ENCODE measurements at regions not wholly inside any gene's neighbourhood (a gene's known extent, or its start where the extent isn't known, plus 50 kb on each side); places are given as distances from the start of the nearest gene placed in this dataset.
"Not testable (repeated sequence)": the region's sequence is repeated elsewhere in the genome, so short reads cannot be mapped to it uniquely, and the experiment has no call there.

- H3K27me3 ChIP-seq (ENCODE audit: control insufficient read depth, insufficient read depth, low read length); H3K36me3 ChIP-seq (replicated peaks; ENCODE audit: control insufficient read depth, insufficient read depth, low read length); DNase-seq; H3K4me3 ChIP-seq (ENCODE audit: insufficient read depth, low read depth, low read length): not testable (repeated sequence)
Measured at GRCh38 chr1:181924034-181924433, 137.5 kb downstream of the ZNF648 start.

- Histone ChIP-seq H3K36me3 (replicated peaks; ENCODE audit: control insufficient read depth, insufficient read depth, low read length) (no peaks in the 10 kb centered on the region), H3K27me3 (ENCODE audit: control insufficient read depth, insufficient read depth, low read length) (no peaks in the 10 kb centered on the region), H3K4me3 (ENCODE audit: insufficient read depth, low read depth, low read length) (no peak overlapping the region)
- no peak for DNase-seq
Measured at GRCh38 chr1:181919542-181919941, 142.0 kb downstream of the ZNF648 start.

GRCh38 chr1:181918880-181919525 is 142.5 kb downstream of the ZNF648 start:
- Histone ChIP-seq H3K27me3 (ENCODE audit: control insufficient read depth, insufficient read depth, low read length) (no peaks in the 10 kb centered on the region), H3K36me3 (replicated peaks; ENCODE audit: control insufficient read depth, insufficient read depth, low read length) (no peaks in the 10 kb centered on the region), H3K4me3 (ENCODE audit: insufficient read depth, low read depth, low read length) (no peak overlapping the region)
- no peak for DNase-seq

- Histone ChIP-seq H3K27me3 (ENCODE audit: control insufficient read depth, insufficient read depth, low read length) (no peaks in the 10 kb centered on the region; the same call in 1 of the 2 replicates), H3K4me3 (ENCODE audit: insufficient read depth, low read depth, low read length) (no peak overlapping the region), H3K36me3 (replicated peaks; ENCODE audit: control insufficient read depth, insufficient read depth, low read length) (no peaks in the 10 kb centered on the region)
- DNase-seq: no peak
Measured at GRCh38 chr1:181911715-181912114, 149.8 kb downstream of the ZNF648 start.

GRCh38 chr1:181910905-181911304 is 150.6 kb downstream of the ZNF648 start:
- peak; percentile 22 for DNase-seq
- Histone ChIP-seq H3K4me3 (ENCODE audit: insufficient read depth, low read depth, low read length) (no peak overlapping the region), H3K36me3 (replicated peaks; ENCODE audit: control insufficient read depth, insufficient read depth, low read length) (no peaks in the 10 kb centered on the region), H3K27me3 (ENCODE audit: control insufficient read depth, insufficient read depth, low read length) (no peaks in the 10 kb centered on the region; the same call in 1 of the 2 replicates)

GRCh38 chr1:181909010-181909409 is 152.5 kb downstream of the ZNF648 start:
- DNase-seq: no peak
- Histone ChIP-seq H3K27me3 (ENCODE audit: control insufficient read depth, insufficient read depth, low read length) (no peaks in the 10 kb centered on the region; the same call in 1 of the 2 replicates), H3K4me3 (ENCODE audit: insufficient read depth, low read depth, low read length) (no peak overlapping the region), H3K36me3 (replicated peaks; ENCODE audit: control insufficient read depth, insufficient read depth, low read length) (no peaks in the 10 kb centered on the region)

GRCh38 chr1:181906631-181907030 is 154.9 kb downstream of the ZNF648 start:
- no peaks in the 10 kb centered on the region; the same call in 1 of the 2 replicates for H3K27me3 ChIP-seq (ENCODE audit: control insufficient read depth, insufficient read depth, low read length)
- DNase-seq: no peak
- no peak overlapping the region for H3K4me3 ChIP-seq (ENCODE audit: insufficient read depth, low read depth, low read length)
- H3K36me3 ChIP-seq (replicated peaks; ENCODE audit: control insufficient read depth, insufficient read depth, low read length): no peaks in the 10 kb centered on the region

- no peaks in the 10 kb centered on the region for H3K36me3 ChIP-seq (replicated peaks; ENCODE audit: control insufficient read depth, insufficient read depth, low read length)
- no peaks in the 10 kb centered on the region; the same call in 1 of the 2 replicates for H3K27me3 ChIP-seq (ENCODE audit: control insufficient read depth, insufficient read depth, low read length)
- H3K4me3 ChIP-seq (ENCODE audit: insufficient read depth, low read depth, low read length): no peak overlapping the region
- no peak for DNase-seq
Measured at GRCh38 chr1:181905944-181906597, 155.4 kb downstream of the ZNF648 start.

- H3K27me3 ChIP-seq (ENCODE audit: control insufficient read depth, insufficient read depth, low read length): no peaks in the 10 kb centered on the region
- H3K36me3 ChIP-seq (replicated peaks; ENCODE audit: control insufficient read depth, insufficient read depth, low read length): no peaks in the 10 kb centered on the region
- DNase-seq: no peak
- no peak overlapping the region for H3K4me3 ChIP-seq (ENCODE audit: insufficient read depth, low read depth, low read length)
Measured at GRCh38 chr1:181898773-181899172, 162.7 kb downstream of the ZNF648 start.

GRCh38 chr1:181896824-181897223 is 164.7 kb downstream of the ZNF648 start:
- Histone ChIP-seq H3K36me3 (replicated peaks; ENCODE audit: control insufficient read depth, insufficient read depth, low read length) (no peaks in the 10 kb centered on the region), H3K27me3 (ENCODE audit: control insufficient read depth, insufficient read depth, low read length) (no peaks in the 10 kb centered on the region), H3K4me3 (ENCODE audit: insufficient read depth, low read depth, low read length) (no peak overlapping the region)
- DNase-seq: no peak

GRCh38 chr1:181894439-181894859 is 167.1 kb downstream of the ZNF648 start:
- no peak for DNase-seq
- Histone ChIP-seq H3K27me3 (ENCODE audit: control insufficient read depth, insufficient read depth, low read length) (no peaks in the 10 kb centered on the region), H3K4me3 (ENCODE audit: insufficient read depth, low read depth, low read length) (no peak overlapping the region), H3K36me3 (replicated peaks; ENCODE audit: control insufficient read depth, insufficient read depth, low read length) (no peaks in the 10 kb centered on the region)

- DNase-seq: no peak
- H3K4me3 ChIP-seq (ENCODE audit: insufficient read depth, low read depth, low read length): no peak overlapping the region
- no peaks in the 10 kb centered on the region for H3K36me3 ChIP-seq (replicated peaks; ENCODE audit: control insufficient read depth, insufficient read depth, low read length)
- H3K27me3 ChIP-seq (ENCODE audit: control insufficient read depth, insufficient read depth, low read length): no peaks in the 10 kb centered on the region
Measured at GRCh38 chr1:181893937-181894336, 167.6 kb downstream of the ZNF648 start.

GRCh38 chr1:181893150-181893549 is 168.4 kb downstream of the ZNF648 start:
- H3K4me3 ChIP-seq (ENCODE audit: insufficient read depth, low read depth, low read length); DNase-seq; H3K36me3 ChIP-seq (replicated peaks; ENCODE audit: control insufficient read depth, insufficient read depth, low read length): not testable (repeated sequence)

GRCh38 chr1:181872562-181872961 is 188.9 kb downstream of the ZNF648 start:
- DNase-seq: no peak
- Histone ChIP-seq H3K36me3 (replicated peaks; ENCODE audit: control insufficient read depth, insufficient read depth, low read length) (no peaks in the 10 kb centered on the region), H3K27me3 (ENCODE audit: control insufficient read depth, insufficient read depth, low read length) (no peaks in the 10 kb centered on the region), H3K4me3 (ENCODE audit: insufficient read depth, low read depth, low read length) (no peak overlapping the region)

More at GRCh38 chr1:181893150-181893549, 168.4 kb downstream of the ZNF648 start:
- H3K27me3 ChIP-seq (ENCODE audit: control insufficient read depth, insufficient read depth, low read length): not testable (repeated sequence)

GRCh38 chr1:181863736-181864135 is 197.8 kb downstream of the ZNF648 start:
- no peaks in the 10 kb centered on the region for H3K36me3 ChIP-seq (replicated peaks; ENCODE audit: control insufficient read depth, insufficient read depth, low read length)
- no peak overlapping the region for H3K4me3 ChIP-seq (ENCODE audit: insufficient read depth, low read depth, low read length)
- no peaks in the 10 kb centered on the region for H3K27me3 ChIP-seq (ENCODE audit: control insufficient read depth, insufficient read depth, low read length)
- no peak for DNase-seq

Measured in H7 (cell line).